AG04450 (cell line): ENCODE measurements at regions not wholly inside any gene's neighbourhood (a gene's known extent, or its start where the extent isn't known, plus 50 kb on each side); places are given as distances from the start of the nearest gene placed in this dataset.

ENCODE experiments used
- CTCF ChIA-PET: fragments of 300-600, 350-600 bp; formaldehyde crosslinking; extraction: SDS; loops from one replicate; lab custom pipeline; 2022; ENCODE audit warnings: antibody characterized with exemption, inconsistent platforms; lab: Charles Lee
- POLR2A ChIA-PET: fragments of 350-600 bp; formaldehyde crosslinking; extraction: SDS; loops from one replicate; lab custom pipeline; 2021; ENCODE audit warnings: antibody characterized with exemption, inconsistent platforms; lab: Yijun Ruan, JAX
- DNase-seq: peaks from one replicate; pipeline ENCODE4 v3.0.0-alpha.2; 2011; ENCODE audit warnings: low read depth, low spot score
- H3K27ac ChIP-seq: one replicate; pipeline ENCODE4 v1.5.1; 2012; ENCODE audit warnings: low read depth, low read length, control low read depth
- H3K27me3 ChIP-seq: one replicate; pipeline ENCODE4 v1.6.0; 2012; ENCODE audit warnings: low read length; ENCODE audit not compliant: control insufficient read depth, insufficient read depth
- H3K4me3 ChIP-seq: 2 replicates; pipeline ENCODE4 v1.5.1; 2011; ENCODE audit warnings: mild to moderate bottlenecking, low read depth, low read length, control low read depth
- H3K9me3 ChIP-seq: 2 replicates; pipeline ENCODE4 v1.5.1; 2012; ENCODE audit warnings: low read length; ENCODE audit not compliant: control insufficient read depth, insufficient read depth
- TF ChIP-seq, protein P1 (sequence below): IDR thresholded peaks from 2 replicates; pipeline ENCODE4 v1.5.1; 2011; ENCODE audit warnings: low read depth, low read length, control low read depth, inconsistent platforms

DNA sequence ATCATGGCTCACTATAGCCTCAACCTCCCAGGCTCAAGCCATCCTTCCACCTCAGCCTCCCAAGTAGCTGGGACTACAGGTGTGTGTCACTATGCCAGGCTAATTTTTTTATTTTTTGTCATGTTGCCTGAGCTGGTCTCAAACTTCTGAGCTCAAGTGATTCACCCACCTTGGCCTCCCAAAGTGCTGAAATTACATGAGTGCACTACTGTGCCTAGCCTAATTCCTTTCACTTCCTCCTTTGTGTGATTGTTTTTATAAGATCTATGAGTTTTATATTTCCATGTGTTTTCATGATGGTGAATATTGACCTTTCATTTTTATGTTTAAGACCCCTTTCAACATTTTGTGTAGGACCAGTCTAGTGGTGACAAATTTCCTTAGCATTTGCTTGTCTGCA is 55.2 kb upstream of the IL12B start:
- Histone ChIP-seq H3K4me3 (no peak overlapping the region), H3K27me3 (peaks cover 3% of the 10 kb centered on the region), H3K9me3 (peaks cover 11% of the 10 kb centered on the region), H3K27ac (no peak overlapping the region)
- TF ChIP-seq, protein P1, sequence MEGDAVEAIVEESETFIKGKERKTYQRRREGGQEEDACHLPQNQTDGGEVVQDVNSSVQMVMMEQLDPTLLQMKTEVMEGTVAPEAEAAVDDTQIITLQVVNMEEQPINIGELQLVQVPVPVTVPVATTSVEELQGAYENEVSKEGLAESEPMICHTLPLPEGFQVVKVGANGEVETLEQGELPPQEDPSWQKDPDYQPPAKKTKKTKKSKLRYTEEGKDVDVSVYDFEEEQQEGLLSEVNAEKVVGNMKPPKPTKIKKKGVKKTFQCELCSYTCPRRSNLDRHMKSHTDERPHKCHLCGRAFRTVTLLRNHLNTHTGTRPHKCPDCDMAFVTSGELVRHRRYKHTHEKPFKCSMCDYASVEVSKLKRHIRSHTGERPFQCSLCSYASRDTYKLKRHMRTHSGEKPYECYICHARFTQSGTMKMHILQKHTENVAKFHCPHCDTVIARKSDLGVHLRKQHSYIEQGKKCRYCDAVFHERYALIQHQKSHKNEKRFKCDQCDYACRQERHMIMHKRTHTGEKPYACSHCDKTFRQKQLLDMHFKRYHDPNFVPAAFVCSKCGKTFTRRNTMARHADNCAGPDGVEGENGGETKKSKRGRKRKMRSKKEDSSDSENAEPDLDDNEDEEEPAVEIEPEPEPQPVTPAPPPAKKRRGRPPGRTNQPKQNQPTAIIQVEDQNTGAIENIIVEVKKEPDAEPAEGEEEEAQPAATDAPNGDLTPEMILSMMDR = no peak
- ChIA-PET POLR2A (no interaction called here), CTCF (no interaction called here)
- no peak for DNase-seq

DNA sequence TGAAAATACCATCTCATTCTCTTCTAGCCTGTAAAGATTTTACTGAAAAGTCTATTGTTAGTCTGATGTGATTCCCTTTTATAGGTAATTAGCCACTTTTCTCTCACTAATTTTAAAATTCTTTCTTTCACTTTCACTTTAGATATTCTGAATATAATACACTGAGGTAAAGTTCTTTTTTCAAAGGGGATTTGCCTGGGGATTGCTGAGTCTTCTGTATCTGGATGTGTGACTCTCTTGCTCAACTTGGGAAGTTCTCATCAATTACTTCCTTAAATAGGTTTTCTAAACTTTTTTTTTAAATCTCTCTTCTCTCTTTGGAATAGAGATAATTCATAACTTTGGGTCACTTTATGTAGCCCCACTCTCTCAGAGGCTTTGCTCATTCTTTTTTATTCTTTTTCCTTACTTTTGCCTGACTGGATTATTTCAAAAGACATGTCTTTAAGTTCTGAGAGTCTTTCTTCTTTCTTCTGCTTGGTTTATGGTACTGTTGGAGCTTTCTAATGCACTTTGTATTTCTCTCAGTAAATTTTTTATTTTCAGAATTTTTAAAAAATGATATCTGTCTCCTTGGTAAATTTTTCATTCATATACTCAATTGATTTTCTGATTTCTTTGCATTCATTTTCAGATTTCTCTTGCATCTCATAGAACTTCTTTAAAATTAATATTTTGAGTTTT is 55.9 kb upstream of the IL12B start:
- no peak for DNase-seq
- peaks cover 3% of the 10 kb centered on the region for H3K27me3 ChIP-seq
- no peak overlapping the region for H3K4me3 ChIP-seq
- no peak overlapping the region for H3K27ac ChIP-seq
- TF ChIP-seq, protein P1 = no peak
- CTCF ChIA-PET = no interaction called here
- peaks cover 11% of the 10 kb centered on the region for H3K9me3 ChIP-seq
- POLR2A ChIA-PET = no interaction called here

DNA sequence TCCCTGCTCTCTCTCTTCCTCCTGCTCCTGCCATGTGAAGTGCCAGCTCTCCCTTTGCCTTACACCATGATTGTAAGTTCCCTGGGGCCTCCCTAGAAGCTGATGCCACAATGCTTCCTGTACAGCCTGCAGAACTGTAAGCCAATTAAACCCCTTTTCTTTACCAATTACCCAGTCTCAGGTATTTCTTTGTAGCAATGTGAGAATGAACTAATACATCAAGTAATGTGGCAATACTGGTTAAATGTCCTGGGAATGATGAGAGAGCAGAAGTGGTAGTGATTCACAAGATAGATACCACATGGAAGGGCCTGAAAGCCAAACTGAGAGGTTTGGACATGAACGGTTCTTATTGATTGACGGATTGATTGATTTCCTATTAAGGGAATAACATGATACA is 62.6 kb upstream of the IL12B start:
- CTCF ChIA-PET = no interaction called here

DNA sequence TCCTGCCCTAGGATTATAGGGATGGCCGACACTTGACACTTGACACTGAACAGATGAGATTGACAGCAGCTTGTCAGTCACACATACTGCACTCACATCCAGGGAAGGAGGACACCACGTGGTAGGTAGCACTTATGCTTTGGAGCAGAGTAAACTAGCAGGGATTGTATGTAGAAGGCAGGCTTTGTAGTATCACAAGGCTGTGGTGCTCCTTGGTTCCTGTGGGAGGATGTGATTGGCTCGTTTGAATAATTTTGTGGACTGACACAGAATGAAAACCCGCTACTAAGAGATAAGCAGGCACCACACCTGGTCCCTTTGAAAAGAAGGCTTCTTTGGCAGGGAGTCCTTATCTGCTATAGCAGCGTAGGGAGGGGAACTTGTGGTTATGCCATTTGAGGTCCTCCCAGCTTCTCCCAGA is 63.6 kb upstream of the IL12B start:
- CTCF ChIA-PET = no interaction called here

More for the DNA sequence above, 62.6 kb upstream of the IL12B start:
- POLR2A ChIA-PET = no interaction called here
- Histone ChIP-seq H3K27ac (no peak overlapping the region), H3K9me3 (no peaks in the 10 kb centered on the region), H3K27me3 (peaks cover 7% of the 10 kb centered on the region), H3K4me3 (no peak overlapping the region)
- no peak for DNase-seq
- TF ChIP-seq, protein P1 = no peak

DNA sequence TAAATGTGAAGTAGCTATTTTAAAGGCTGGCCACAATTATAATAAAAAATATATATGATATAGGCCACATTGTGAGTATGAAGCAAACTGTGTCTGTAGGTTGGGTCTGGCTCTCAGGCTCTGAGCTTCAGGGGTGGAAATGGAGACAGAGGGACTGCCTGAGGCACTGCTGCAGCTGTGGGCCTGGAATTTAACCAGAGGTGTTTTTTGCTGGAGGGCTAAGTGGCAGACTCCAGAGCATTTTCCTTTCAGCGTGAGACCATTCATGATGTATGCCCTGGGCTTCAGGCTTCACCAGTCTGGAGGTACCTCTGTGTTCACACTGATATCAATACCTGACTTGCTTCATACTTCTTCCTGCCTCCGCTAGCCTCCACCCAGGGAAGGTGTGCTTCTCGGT is 64.9 kb upstream of the IL12B start:
- H3K9me3 ChIP-seq = no peaks in the 10 kb centered on the region
- ChIA-PET POLR2A (no interaction called here), CTCF (interaction anchor here (0.6 kb wide), 1 partner anchor 262 kb away, joined by 3 read pairs; no protein-coding TSS in a partner anchor)
- no peak for DNase-seq
- H3K27me3 ChIP-seq = peaks cover 7% of the 10 kb centered on the region
- no peak overlapping the region for H3K27ac ChIP-seq
- no peak overlapping the region for H3K4me3 ChIP-seq
- TF ChIP-seq, protein P1 = no peak

More for the DNA sequence above, 63.6 kb upstream of the IL12B start:
- no peak for DNase-seq
- TF ChIP-seq, protein P1 = no peak
- Histone ChIP-seq H3K4me3 (no peak overlapping the region), H3K27ac (no peak overlapping the region), H3K27me3 (peaks cover 7% of the 10 kb centered on the region), H3K9me3 (no peaks in the 10 kb centered on the region)
- POLR2A ChIA-PET = no interaction called here
